SK-N-SH treated with all-trans-retinoic acid at 6 μM for 48 hours (cell line): ENCODE measurements at regions not wholly inside any gene's neighbourhood (a gene's known extent, or its start where the extent isn't known, plus 50 kb on each side); places are given as distances from the start of the nearest gene placed in this dataset.

Experiments used
- ATAC-seq: fragments of 200-7000 bp; cut with Tn5 transposase; 3 replicates; pipeline ENCODE4 v1.9.1; 2020; ENCODE audit warnings: mild to moderate bottlenecking, moderate library complexity
- ARNTL ChIP-seq: fragments of 450-650 bp; formaldehyde crosslinking; IDR thresholded peaks from 2 replicates; pipeline ENCODE4 v1.5.0; 2020; ENCODE audit warnings: low read depth, mild to moderate bottlenecking, moderate library complexity, borderline replicate concordance
- BACH2 ChIP-seq: fragments of 250-450 bp; sonication (Bioruptor Pico); IDR thresholded peaks from 2 replicates; pipeline ENCODE4 v1.9.0; 2021; ENCODE audit warnings: mild to moderate bottlenecking, borderline replicate concordance
- CREB5 ChIP-seq: fragments of 250-450 bp; sonication (Bioruptor Pico); IDR thresholded peaks from 2 replicates; pipeline ENCODE4 v1.5.1; 2020; ENCODE audit warnings: low read depth, mild to moderate bottlenecking, moderate library complexity
- CSDC2 ChIP-seq: fragments of 250-450 bp; sonication (Bioruptor Pico); IDR thresholded peaks from 2 replicates; pipeline ENCODE4 v1.5.0; 2020; ENCODE audit warnings: mild to moderate bottlenecking, moderate library complexity
- CSRNP3 ChIP-seq: fragments of 250-450 bp; sonication (Bioruptor Pico); IDR thresholded peaks from 2 replicates; pipeline ENCODE4 v1.5.1; 2021; ENCODE audit warnings: mild to moderate bottlenecking, moderate library complexity
- ESRRG ChIP-seq: fragments of 250-450 bp; sonication (Bioruptor Pico); IDR thresholded peaks from 2 replicates; pipeline ENCODE4 v1.6.1; 2021; ENCODE audit warnings: mild to moderate bottlenecking
- GLIS3 ChIP-seq: fragments of 250-450 bp; sonication (Bioruptor Pico); IDR thresholded peaks from 2 replicates; pipeline ENCODE4 v1.5.0; 2020; ENCODE audit warnings: mild to moderate bottlenecking, moderate library complexity
- ISL1 ChIP-seq: fragments of 250-450 bp; sonication (Bioruptor Pico); IDR thresholded peaks from 2 replicates; pipeline ENCODE4 v2.1.2; 2022; ENCODE audit warnings: mild to moderate bottlenecking, moderate library complexity
- OSR1 ChIP-seq: fragments of 250-450 bp; sonication (Bioruptor Pico); IDR thresholded peaks from 2 replicates; pipeline ENCODE4 v1.8.0; 2022; ENCODE audit warnings: moderate library complexity, mild to moderate bottlenecking, inconsistent platforms
- POU6F1 ChIP-seq: fragments of 250-450 bp; sonication (Bioruptor Pico); IDR thresholded peaks from 2 replicates; pipeline ENCODE4 v1.8.0; 2021; ENCODE audit warnings: low read depth, mild to moderate bottlenecking, moderate library complexity, borderline replicate concordance
- PPARA ChIP-seq: fragments of 250-450 bp; sonication (Bioruptor Pico); IDR thresholded peaks from 2 replicates; pipeline ENCODE4 v1.5.0; 2020; ENCODE audit warnings: mild to moderate bottlenecking, borderline replicate concordance
- RARB ChIP-seq: fragments of 250-450 bp; sonication (Bioruptor Pico); IDR thresholded peaks from 2 replicates; pipeline ENCODE4 v1.8.0; 2021; ENCODE audit warnings: mild to moderate bottlenecking, moderate library complexity
- TOX ChIP-seq: fragments of 250-450 bp; sonication (Bioruptor Pico); IDR thresholded peaks from 2 replicates; pipeline ENCODE4 v1.8.0; 2021; ENCODE audit warnings: mild to moderate bottlenecking, moderate library complexity, borderline replicate concordance
- TSHZ2 ChIP-seq: fragments of 250-450 bp; sonication (Bioruptor Pico); IDR thresholded peaks from 2 replicates; pipeline ENCODE4 v1.5.0; 2020; ENCODE audit warnings: mild to moderate bottlenecking, moderate library complexity
- ZC3H10 ChIP-seq: fragments of 250-450 bp; sonication (Bioruptor Pico); IDR thresholded peaks from 2 replicates; pipeline ENCODE4 v1.5.1; 2021; ENCODE audit warnings: mild to moderate bottlenecking, moderate library complexity
- ZFP3 ChIP-seq: fragments of 250-450 bp; sonication (Bioruptor Pico); IDR thresholded peaks from 2 replicates; pipeline ENCODE4 v1.5.0; 2020; ENCODE audit warnings: mild to moderate bottlenecking, moderate library complexity
- ZFP30 ChIP-seq: fragments of 450-650 bp; formaldehyde crosslinking; IDR thresholded peaks from 2 replicates; pipeline ENCODE4 v1.5.0; 2022; ENCODE audit warnings: mild to moderate bottlenecking, moderate library complexity
- ZNF565 ChIP-seq: fragments of 450-650 bp; formaldehyde crosslinking; conservative IDR thresholded peaks from 2 replicates; pipeline ENCODE4 v1.5.0; 2020; ENCODE audit warnings: low read depth, mild to moderate bottlenecking, moderate library complexity
- ZNF70 ChIP-seq: fragments of 450-650 bp; formaldehyde crosslinking; IDR thresholded peaks from 2 replicates; pipeline ENCODE4 v1.5.0; 2020; ENCODE audit warnings: mild to moderate bottlenecking, moderate library complexity
- ZNF8 ChIP-seq: fragments of 450-650 bp; formaldehyde crosslinking; IDR thresholded peaks from 2 replicates; pipeline ENCODE4 v1.5.0; 2020; ENCODE audit warnings: mild to moderate bottlenecking, moderate library complexity

- no peak for TF ChIP-seq TOX (CRISPR knock-in tag)
- no peak for TF ChIP-seq ZFP3 (CRISPR knock-in tag)
- TF ChIP-seq ESRRG (CRISPR knock-in tag): no peak
- TF ChIP-seq ZNF8 (CRISPR knock-in tag): no peak
- no peak for TF ChIP-seq OSR1 (CRISPR knock-in tag)
- TF ChIP-seq CSDC2: no peak
- TF ChIP-seq ZNF565: no peak
- no peak for TF ChIP-seq ZNF70 (CRISPR knock-in tag)
- TF ChIP-seq BACH2 (CRISPR knock-in tag): no peak
- ATAC-seq: no peak
These were observed 126.5 kb upstream of the NTF3 start for GRCh38 chr12:5305425-5305824.

- no peak for ATAC-seq
- TF ChIP-seq RARB (CRISPR knock-in tag) (no peak), TSHZ2 (CRISPR knock-in tag) (no peak), BACH2 (CRISPR knock-in tag) (no peak), ZFP30 (no peak), GLIS3 (CRISPR knock-in tag) (no peak), POU6F1 (CRISPR knock-in tag) (no peak), CSDC2 (no peak), ZNF8 (CRISPR knock-in tag) (no peak), ISL1 (CRISPR knock-in tag) (no peak), ZC3H10 (CRISPR knock-in tag) (no peak), OSR1 (CRISPR knock-in tag) (no peak), TOX (CRISPR knock-in tag) (no peak)
- TF ChIP-seq, all 23 proteins: peak for 0
These were observed 125.9 kb upstream of the NTF3 start for GRCh38 chr12:5305886-5306545.

- no peak for ATAC-seq
- TF ChIP-seq ZNF565 (no peak), ESRRG (CRISPR knock-in tag) (no peak), ISL1 (CRISPR knock-in tag) (no peak), CSDC2 (no peak), ZNF70 (CRISPR knock-in tag) (no peak), ARNTL (CRISPR knock-in tag) (no peak), RARB (CRISPR knock-in tag) (no peak), ZNF8 (CRISPR knock-in tag) (no peak)
- TF ChIP-seq, all 23 proteins: peak for 0
These were observed 124.8 kb upstream of the NTF3 start for GRCh38 chr12:5307065-5307464.

- TF ChIP-seq CSRNP3 (CRISPR knock-in tag) (no peak), CREB5 (CRISPR knock-in tag) (no peak), ZNF70 (CRISPR knock-in tag) (no peak), PPARA (CRISPR knock-in tag) (no peak), ISL1 (CRISPR knock-in tag) (no peak), ZNF565 (no peak), ZNF8 (CRISPR knock-in tag) (no peak), ZFP30 (no peak), POU6F1 (CRISPR knock-in tag) (no peak), TSHZ2 (CRISPR knock-in tag) (no peak), ARNTL (CRISPR knock-in tag) (no peak), ESRRG (CRISPR knock-in tag) (no peak), ZFP3 (CRISPR knock-in tag) (no peak), BACH2 (CRISPR knock-in tag) (no peak)
- ATAC-seq: no peak
These were observed 123.7 kb upstream of the NTF3 start for GRCh38 chr12:5308216-5308615.
